ENCODE measurements at regions not wholly inside any gene's neighbourhood (a gene's known extent, or its start where the extent isn't known, plus 50 kb on each side); places are given as distances from the start of the nearest gene placed in this dataset.

GRCh38 chr1:229075716-229076115, 195.2 kb upstream of the RAB4A start:
- no peak for TF ChIP-seq CTCF (IDR thresholded peaks at IDR 0.05)
- TF ChIP-seq POLR2A (IDR thresholded peaks at IDR 0.05) = no peak
